RWPE2 (cell line): ENCODE measurements at regions not wholly inside any gene's neighbourhood (a gene's known extent, or its start where the extent isn't known, plus 50 kb on each side); places are given as distances from the start of the nearest gene placed in this dataset.

Source experiments
- ATAC-seq: fragments of 200-7000 bp; cut with Tn5 transposase; 3 replicates; pipeline ENCODE4 v1.9.1; 2021; ENCODE audit warnings: low read depth
- DNase-seq: peaks from one replicate; pipeline ENCODE4 v3.0.0-alpha.2; 2020; ENCODE audit warnings: low spot score
- H3K27ac ChIP-seq: fragments of 450-650 bp; 2 replicates; pipeline ENCODE4 v1.5.1; 2017; ENCODE audit warnings: mild to moderate bottlenecking; ENCODE audit not compliant: poor library complexity, severe bottlenecking
- H3K27me3 ChIP-seq: fragments of 250-450 bp; sonication (Bioruptor Pico); 2 replicates; pipeline ENCODE4 v1.5.1; 2021; ENCODE audit warnings: mild to moderate bottlenecking, moderate library complexity; ENCODE audit not compliant: insufficient read depth, poor library complexity, severe bottlenecking
- H3K36me3 ChIP-seq: fragments of 250-450 bp; sonication (Bioruptor Pico); 2 replicates; pipeline ENCODE4 v1.5.1; 2020; ENCODE audit warnings: low read depth, mild to moderate bottlenecking, moderate library complexity
- H3K4me1 ChIP-seq: fragments of 250-450 bp; sonication (Bioruptor Pico); 2 replicates; pipeline ENCODE4 v1.5.1; 2021; ENCODE audit warnings: mild to moderate bottlenecking, moderate library complexity; ENCODE audit not compliant: insufficient read depth, poor library complexity, severe bottlenecking
- H3K4me3 ChIP-seq: fragments of 250-450 bp; sonication (Bioruptor Pico); 2 replicates; pipeline ENCODE4 v1.5.1; 2021; ENCODE audit warnings: mild to moderate bottlenecking, moderate library complexity; ENCODE audit not compliant: severe bottlenecking
- H3K9me3 ChIP-seq: fragments of 250-450 bp; sonication (Bioruptor Pico); 2 replicates; pipeline ENCODE4 v1.5.1; 2021; ENCODE audit warnings: mild to moderate bottlenecking, moderate library complexity; ENCODE audit not compliant: severe bottlenecking
- CTCF ChIP-seq: fragments of 450-650 bp; IDR thresholded peaks from one replicate; pipeline ENCODE4 v1.5.1; 2017; ENCODE audit warnings: mild to moderate bottlenecking, moderate library complexity; ENCODE audit not compliant: poor library complexity, severe bottlenecking

DNA sequence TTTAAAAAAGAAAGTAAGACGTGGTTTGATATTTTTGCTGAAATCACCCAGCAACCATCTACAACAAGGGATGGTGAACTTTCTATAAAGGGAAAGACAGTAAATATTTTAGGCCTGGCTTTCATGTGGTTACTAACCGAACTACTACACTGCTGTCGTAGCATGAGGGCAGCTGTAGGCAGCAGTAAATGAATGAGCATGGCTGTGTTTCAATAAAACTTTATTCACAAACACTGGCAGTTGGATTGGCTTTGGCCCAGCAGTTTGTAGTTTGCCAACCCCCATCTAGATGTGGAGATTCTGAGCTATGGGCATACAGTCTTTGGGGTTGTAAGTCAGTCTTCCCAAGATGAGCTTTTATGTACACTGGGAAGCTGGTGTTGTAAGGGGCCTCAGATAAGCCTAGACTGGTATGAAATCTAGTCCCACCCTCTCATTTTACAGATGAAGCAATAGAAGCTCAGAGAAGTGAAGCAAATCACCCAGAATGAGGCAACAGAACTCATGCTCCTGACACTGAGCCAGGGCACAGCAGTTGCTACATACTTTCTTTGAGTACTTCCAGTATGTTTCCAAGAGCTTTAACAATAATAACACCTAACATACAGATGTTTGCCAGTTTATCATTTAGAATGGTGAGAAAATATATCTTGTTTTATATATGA is 204.4 kb downstream of the ADAMTS15 start:
- H3K36me3 ChIP-seq = no peaks in the 10 kb centered on the region
- no peak overlapping the region for H3K4me3 ChIP-seq
- TF ChIP-seq CTCF = no peak
- no peaks in the 10 kb centered on the region for H3K27me3 ChIP-seq
- 0 out of 3 replicates have a peak, but pooled peaks have one; percentile 19 for ATAC-seq
- H3K27ac ChIP-seq = no peak overlapping the region
- H3K4me1 ChIP-seq = no peaks in the 10 kb centered on the region
- no peaks in the 10 kb centered on the region for H3K9me3 ChIP-seq
- DNase-seq = no peak

DNA sequence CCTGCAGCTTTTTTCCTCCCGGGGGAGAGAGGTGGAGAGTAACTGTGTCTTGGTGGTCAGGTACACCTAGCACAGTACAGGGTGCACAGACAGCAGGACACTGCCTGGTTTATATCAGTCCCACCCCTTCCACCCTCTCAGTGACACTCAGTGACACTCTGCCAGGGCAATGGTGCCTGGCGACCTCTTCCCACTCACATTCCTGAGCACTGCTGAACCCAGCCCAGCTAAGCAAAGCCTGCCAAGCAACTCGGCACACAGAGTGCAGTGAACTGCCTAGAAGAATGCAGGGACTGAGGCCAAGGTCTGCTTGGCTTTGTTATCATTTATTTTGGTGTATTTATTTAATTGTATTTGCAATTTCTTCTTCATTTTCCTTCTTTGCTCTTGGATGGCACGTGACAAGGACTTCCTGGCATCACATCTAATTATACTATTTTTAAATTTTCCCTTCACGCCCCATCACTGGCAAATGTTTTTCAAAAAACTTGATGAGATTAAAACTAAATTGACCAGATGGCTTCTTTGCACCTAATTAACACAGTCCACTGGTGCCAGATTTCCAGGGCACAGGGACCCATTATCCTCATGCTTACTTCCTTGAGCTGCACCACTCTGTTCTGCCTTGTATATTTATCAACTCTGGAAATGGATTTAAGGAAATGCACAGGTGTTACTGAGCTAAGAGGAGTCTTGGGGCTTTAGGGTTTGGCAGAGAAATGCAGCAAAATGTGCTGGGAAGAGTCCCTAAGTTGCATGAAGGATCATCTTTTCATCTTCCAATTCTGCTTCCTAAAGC is 205.6 kb downstream of the ADAMTS15 start:
- H3K4me1 ChIP-seq = no peaks in the 10 kb centered on the region
- H3K27me3 ChIP-seq = no peaks in the 10 kb centered on the region
- DNase-seq (no peak), ATAC-seq (no peak)
- H3K27ac ChIP-seq = no peak overlapping the region
- no peak for TF ChIP-seq CTCF
- H3K36me3 ChIP-seq = no peaks in the 10 kb centered on the region
- no peaks in the 10 kb centered on the region for H3K9me3 ChIP-seq
- no peak overlapping the region for H3K4me3 ChIP-seq

GRCh38 chr11:130655300-130655699 is 206.9 kb downstream of the ADAMTS15 start:
- Histone ChIP-seq H3K9me3 (no peaks in the 10 kb centered on the region), H3K27ac (no peak overlapping the region), H3K27me3 (no peaks in the 10 kb centered on the region), H3K4me3 (no peak overlapping the region), H3K4me1 (no peaks in the 10 kb centered on the region), H3K36me3 (no peaks in the 10 kb centered on the region)
- DNase-seq (no peak), ATAC-seq (no peak)
- no peak for TF ChIP-seq CTCF

DNA sequence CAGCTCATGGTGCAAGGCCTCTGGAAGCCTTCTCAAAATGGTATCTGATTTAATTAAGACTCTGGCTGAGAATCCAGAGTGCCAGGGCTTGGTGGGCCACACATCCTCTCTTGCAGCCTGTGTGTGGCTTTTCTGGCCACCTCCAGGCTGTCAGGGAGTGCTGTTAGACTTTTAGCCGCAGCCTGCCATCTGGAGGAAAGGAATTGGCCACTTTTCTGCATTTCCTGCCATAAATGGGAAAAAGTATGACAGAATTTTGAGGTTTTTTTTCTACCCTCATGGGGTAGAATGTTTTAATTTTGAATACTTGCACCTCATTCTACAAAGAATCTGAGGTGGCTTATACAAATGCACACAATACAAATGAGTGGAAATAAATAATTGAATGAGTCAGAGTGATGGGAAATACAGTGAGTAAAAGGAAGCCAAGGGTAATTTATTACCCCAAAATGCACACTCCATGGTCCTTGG is 218.4 kb downstream of the ADAMTS15 start:
- no peaks in the 10 kb centered on the region for H3K9me3 ChIP-seq
- H3K36me3 ChIP-seq = no peaks in the 10 kb centered on the region
- no peaks in the 10 kb centered on the region for H3K27me3 ChIP-seq
- ATAC-seq (no peak), DNase-seq (no peak)
- H3K4me3 ChIP-seq = no peak overlapping the region
- no peak overlapping the region for H3K27ac ChIP-seq
- TF ChIP-seq CTCF = no peak
- no peaks in the 10 kb centered on the region for H3K4me1 ChIP-seq

DNA sequence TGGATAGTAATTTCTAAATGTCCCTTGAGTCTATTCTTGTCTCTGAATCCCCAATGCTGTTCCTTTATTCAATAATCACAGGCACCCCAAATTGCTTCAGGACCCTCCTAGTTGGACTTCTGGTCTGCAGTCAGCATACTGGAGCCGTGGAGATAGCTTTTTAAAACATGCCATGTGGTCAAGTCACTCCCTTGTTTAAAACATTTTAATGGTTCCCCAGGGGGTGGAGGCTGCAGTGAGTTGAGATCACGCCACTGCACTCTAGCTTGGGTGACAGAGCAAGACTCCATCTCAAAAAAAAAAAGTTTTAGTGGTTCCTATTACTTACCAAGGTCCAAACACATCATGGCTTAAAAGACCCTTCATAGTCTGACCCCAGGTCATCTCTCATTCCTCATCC is 220.3 kb downstream of the ADAMTS15 start:
- TF ChIP-seq CTCF = no peak
- Histone ChIP-seq H3K27ac (no peak overlapping the region), H3K27me3 (no peaks in the 10 kb centered on the region), H3K4me1 (peaks cover 11% of the 10 kb centered on the region), H3K36me3 (no peaks in the 10 kb centered on the region), H3K9me3 (no peaks in the 10 kb centered on the region), H3K4me3 (no peak overlapping the region)
- ATAC-seq = no peak
- DNase-seq = no peak
